ENCODE measurements at regions not wholly inside any gene's neighbourhood (a gene's known extent, or its start where the extent isn't known, plus 50 kb on each side); places are given as distances from the start of the nearest gene placed in this dataset.
"Not testable (repeated sequence)": the region's sequence is repeated elsewhere in the genome, so short reads cannot be mapped to it uniquely, and the experiment has no call there.

GRCh38 chr5:63401436-63402046 lies 560.7 kb downstream of the HTR1A start:
- peak in 1 of 2 donors; percentile 41 for DNase-seq
- Histone ChIP-seq H3K27ac (no peak overlapping the region), H3K4me1 (no peaks in the 10 kb centered on the region), H3K27me3 (no peaks in the 10 kb centered on the region), H3K36me3 (no peaks in the 10 kb centered on the region), H3K4me3 (no peak overlapping the region), H3K9me3 (no peaks in the 10 kb centered on the region)
- intact Hi-C loops (cut with DNase I; ENCODE audit: low total_unique reads) = no loop called here
- peak; percentile 26 to 40 for TF ChIP-seq CTCF (IDR thresholded peaks at IDR 0.05)

GRCh38 chr5:63400079-63400478 lies 562.2 kb downstream of the HTR1A start:
- no peak for TF ChIP-seq CTCF (IDR thresholded peaks at IDR 0.05)
- intact Hi-C loops (cut with DNase I; ENCODE audit: low total_unique reads) = no loop called here
- no peaks in the 10 kb centered on the region for H3K27me3 ChIP-seq
- H3K36me3 ChIP-seq = no peaks in the 10 kb centered on the region
- no peaks in the 10 kb centered on the region for H3K4me1 ChIP-seq
- H3K9me3 ChIP-seq = no peaks in the 10 kb centered on the region
- no peak overlapping the region for H3K4me3 ChIP-seq
- H3K27ac ChIP-seq = no peak overlapping the region
- no peak for DNase-seq

- no peaks in the 10 kb centered on the region for H3K9me3 ChIP-seq
- no peak for DNase-seq
- H3K36me3 ChIP-seq = no peaks in the 10 kb centered on the region
- no peak overlapping the region for H3K27ac ChIP-seq
- intact Hi-C loops (cut with DNase I; ENCODE audit: low total_unique reads) = no loop called here
- no peak overlapping the region for H3K4me3 ChIP-seq
- no peaks in the 10 kb centered on the region for H3K27me3 ChIP-seq
- H3K4me1 ChIP-seq = no peaks in the 10 kb centered on the region
- no peak for TF ChIP-seq CTCF (IDR thresholded peaks at IDR 0.05)
Measured at GRCh38 chr5:63398346-63398745, 563.9 kb downstream of the HTR1A start.

- H3K36me3 ChIP-seq; H3K4me3 ChIP-seq; H3K27me3 ChIP-seq; DNase-seq; H3K4me1 ChIP-seq; intact Hi-C loops (cut with DNase I; ENCODE audit: low total_unique reads); H3K27ac ChIP-seq; H3K9me3 ChIP-seq: not testable (repeated sequence)
Measured at GRCh38 chr5:63388188-63388587, 574.1 kb downstream of the HTR1A start.

- Histone ChIP-seq H3K27ac (no peak overlapping the region), H3K4me1 (no peaks in the 10 kb centered on the region), H3K9me3 (no peaks in the 10 kb centered on the region), H3K27me3 (no peaks in the 10 kb centered on the region), H3K4me3 (no peak overlapping the region), H3K36me3 (no peaks in the 10 kb centered on the region)
- DNase-seq = no peak
- intact Hi-C loops (cut with DNase I; ENCODE audit: low total_unique reads) = no loop called here
- TF ChIP-seq CTCF (IDR thresholded peaks at IDR 0.05) = no peak
Measured at GRCh38 chr5:63375851-63376250, 586.4 kb downstream of the HTR1A start.

GRCh38 chr5:63374085-63374484 lies 588.2 kb downstream of the HTR1A start:
- DNase-seq = no peak
- no peaks in the 10 kb centered on the region for H3K27me3 ChIP-seq
- no peaks in the 10 kb centered on the region for H3K9me3 ChIP-seq
- no peak overlapping the region for H3K4me3 ChIP-seq
- H3K4me1 ChIP-seq = no peaks in the 10 kb centered on the region
- H3K27ac ChIP-seq = no peak overlapping the region
- no peaks in the 10 kb centered on the region for H3K36me3 ChIP-seq
- intact Hi-C loops (cut with DNase I; ENCODE audit: low total_unique reads) = no loop called here
- TF ChIP-seq CTCF (IDR thresholded peaks at IDR 0.05) = no peak

All from tibial artery (tissue), 4 donors.